ENCODE measurements at regions not wholly inside any gene's neighbourhood (a gene's known extent, or its start where the extent isn't known, plus 50 kb on each side); places are given as distances from the start of the nearest gene placed in this dataset.

GRCh38 chr7:80018941-80019808 is 115.5 kb upstream of the GNAI1 start:
- DNase-seq (ENCODE audit: low read depth), result peak; percentile 70
- H3K4me3 ChIP-seq (ENCODE audit: low read depth, low read length), result no peak overlapping the region
- no peak for TF ChIP-seq POLR2A (IDR thresholded peaks at IDR 0.05; ENCODE audit: extremely low read depth, insufficient read length)
- peak; percentile 93 for TF ChIP-seq CTCF (IDR thresholded peaks at IDR 0.05; ENCODE audit: low read depth, low read length)
- no peak for TF ChIP-seq MYC (IDR thresholded peaks at IDR 0.05; ENCODE audit: low read depth, low read length)

- TF ChIP-seq MYC (IDR thresholded peaks at IDR 0.05; ENCODE audit: low read depth, low read length), result no peak
- TF ChIP-seq MAX (IDR thresholded peaks at IDR 0.05; ENCODE audit: low read depth, low read length), result no peak
- no peak for TF ChIP-seq POLR2A (IDR thresholded peaks at IDR 0.05; ENCODE audit: extremely low read depth, insufficient read length)
- no peak for TF ChIP-seq CTCF (IDR thresholded peaks at IDR 0.05; ENCODE audit: low read depth, low read length)
- H3K4me3 ChIP-seq (ENCODE audit: low read depth, low read length), result no peak overlapping the region
- no peak for DNase-seq (ENCODE audit: low read depth)
Observed at GRCh38 chr7:80017101-80017698, 117.4 kb upstream of the GNAI1 start.

GRCh38 chr7:80014511-80014910 is 120.1 kb upstream of the GNAI1 start:
- no peak overlapping the region for H3K4me3 ChIP-seq (ENCODE audit: low read depth, low read length)
- TF ChIP-seq POLR2A (IDR thresholded peaks at IDR 0.05; ENCODE audit: extremely low read depth, insufficient read length), result no peak
- TF ChIP-seq MYC (IDR thresholded peaks at IDR 0.05; ENCODE audit: low read depth, low read length), result no peak
- no peak for TF ChIP-seq MAX (IDR thresholded peaks at IDR 0.05; ENCODE audit: low read depth, low read length)
- no peak for TF ChIP-seq CTCF (IDR thresholded peaks at IDR 0.05; ENCODE audit: low read depth, low read length)
- DNase-seq (ENCODE audit: low read depth), result no peak

GRCh38 chr7:80008039-80008438 is 126.6 kb upstream of the GNAI1 start:
- H3K4me3 ChIP-seq (ENCODE audit: low read depth, low read length), result no peak overlapping the region
- TF ChIP-seq CTCF (IDR thresholded peaks at IDR 0.05; ENCODE audit: low read depth, low read length) (no peak), MAX (IDR thresholded peaks at IDR 0.05; ENCODE audit: low read depth, low read length) (no peak), MYC (IDR thresholded peaks at IDR 0.05; ENCODE audit: low read depth, low read length) (no peak), POLR2A (IDR thresholded peaks at IDR 0.05; ENCODE audit: extremely low read depth, insufficient read length) (no peak)
- DNase-seq (ENCODE audit: low read depth), result no peak

GRCh38 chr7:80002865-80003264 is 131.8 kb upstream of the GNAI1 start:
- DNase-seq (ENCODE audit: low read depth), result no peak
- H3K4me3 ChIP-seq (ENCODE audit: low read depth, low read length), result no peak overlapping the region
- TF ChIP-seq CTCF (IDR thresholded peaks at IDR 0.05; ENCODE audit: low read depth, low read length), result no peak
- TF ChIP-seq MYC (IDR thresholded peaks at IDR 0.05; ENCODE audit: low read depth, low read length), result no peak
- TF ChIP-seq MAX (IDR thresholded peaks at IDR 0.05; ENCODE audit: low read depth, low read length), result no peak
- TF ChIP-seq POLR2A (IDR thresholded peaks at IDR 0.05; ENCODE audit: extremely low read depth, insufficient read length), result no peak

All from NB4 (cell line).